NCI-H524 (cell line): ENCODE measurements at regions not wholly inside any gene's neighbourhood (a gene's known extent, or its start where the extent isn't known, plus 50 kb on each side); places are given as distances from the start of the nearest gene placed in this dataset.
"Not testable (repeated sequence)": the region's sequence is repeated elsewhere in the genome, so short reads cannot be mapped to it uniquely, and the experiment has no call there.

ENCODE experiments used
- DNase-seq, 2 experiments: peaks; one replicate each; lab custom pipeline; 2025; lab: John Stamatoyannopoulos, UW

- no peak for DNase-seq
Measured at GRCh38 chr2:186927867-186928191, 78.9 kb upstream of the ZSWIM2 start.

- no peak for DNase-seq
Measured at GRCh38 chr2:186927185-186927866, 78.4 kb upstream of the ZSWIM2 start.

GRCh38 chr2:186925514-186925913 lies 76.5 kb upstream of the ZSWIM2 start:
- DNase-seq = no peak

GRCh38 chr2:186922316-186922715 lies 73.3 kb upstream of the ZSWIM2 start:
- not testable (repeated sequence) for DNase-seq

GRCh38 chr2:186919296-186919695 lies 70.3 kb upstream of the ZSWIM2 start:
- no peak for DNase-seq

- no peak for DNase-seq
Measured at GRCh38 chr2:186918495-186918894, 69.5 kb upstream of the ZSWIM2 start.

- DNase-seq = no peak
Measured at GRCh38 chr2:186917866-186918265, 68.9 kb upstream of the ZSWIM2 start.

- DNase-seq = no peak
Measured at GRCh38 chr2:186913870-186914269, 64.9 kb upstream of the ZSWIM2 start.

GRCh38 chr2:186912979-186913378 lies 64.0 kb upstream of the ZSWIM2 start:
- DNase-seq = no peak

- DNase-seq = no peak
Measured at GRCh38 chr2:186911551-186912085, 62.6 kb upstream of the ZSWIM2 start.

- DNase-seq = no peak
Measured at GRCh38 chr2:186910996-186911395, 62.0 kb upstream of the ZSWIM2 start.

- DNase-seq = no peak
Measured at GRCh38 chr2:186909095-186909494, 60.1 kb upstream of the ZSWIM2 start.

GRCh38 chr2:186907897-186908296 lies 58.9 kb upstream of the ZSWIM2 start:
- DNase-seq = no peak

GRCh38 chr2:186903216-186903615 lies 54.2 kb upstream of the ZSWIM2 start:
- no peak for DNase-seq
